Caco-2 (cell line): ENCODE measurements at regions not wholly inside any gene's neighbourhood (a gene's known extent, or its start where the extent isn't known, plus 50 kb on each side); places are given as distances from the start of the nearest gene placed in this dataset.
"Not testable (repeated sequence)": the region's sequence is repeated elsewhere in the genome, so short reads cannot be mapped to it uniquely, and the experiment has no call there.

Experiments
- BruUV-seq: library from RNA; stranded (reverse); fragments of 400-500 nt; replicated peaks from 2 replicates; lab custom pipeline; 2021; lab: Mats Ljungman, UMichigan
- CTCF ChIA-PET: fragments of 300-600 bp; sonication (Branson Sonifier 250); formaldehyde crosslinking; loops from one replicate; lab custom pipeline; 2022; ENCODE audit warnings: antibody characterized with exemption; lab: Charles Lee
- POLR2A ChIA-PET: fragments of 300-600 bp; sonication (Branson Sonifier 250); formaldehyde crosslinking; loops from one replicate; lab custom pipeline; 2022; ENCODE audit warnings: antibody characterized with exemption; lab: Charles Lee
- DNase-seq, 2 experiments: peaks; one replicate each; pipeline versions ENCODE4 v3.0.0 to v3.0.0-alpha.2; 2020 to 2022
- H3K27me3 ChIP-seq: replicated peaks from 2 replicates; pipeline ENCODE4 v1.6.0; 2011; ENCODE audit warnings: low read length; ENCODE audit not compliant: control insufficient read depth, insufficient read depth
- H3K36me3 ChIP-seq: 2 replicates; pipeline ENCODE4 v1.5.1; 2011; ENCODE audit warnings: low read length; ENCODE audit not compliant: control insufficient read depth, insufficient read depth
- H3K4me1 ChIP-seq: fragments of 250-450 bp; sonication (Bioruptor Pico); 2 replicates; pipeline ENCODE4 v1.5.1; 2020; ENCODE audit warnings: mild to moderate bottlenecking
- H3K4me3 ChIP-seq: 2 replicates; pipeline ENCODE4 v1.5.1; 2011; ENCODE audit warnings: low read depth, mild to moderate bottlenecking, control low read depth, low read length
- H3K9me3 ChIP-seq: fragments of 250-450 bp; sonication (Bioruptor Pico); 2 replicates; pipeline ENCODE4 v1.5.1; 2020; ENCODE audit warnings: mild to moderate bottlenecking, moderate library complexity
- H3K27ac Mint-ChIP-seq: one replicate; pipeline ENCODE4 v1.8.0; 2022; ENCODE audit warnings: mixed read lengths; ENCODE audit not compliant: unreplicated experiment
- H3K27me3 Mint-ChIP-seq: one replicate; pipeline ENCODE4 v1.8.0; 2022; ENCODE audit warnings: mixed read lengths; ENCODE audit not compliant: insufficient read depth, unreplicated experiment
- H3K36me3 Mint-ChIP-seq: one replicate; pipeline ENCODE4 v1.8.0; 2022; ENCODE audit warnings: mild to moderate bottlenecking, mixed read lengths; ENCODE audit not compliant: insufficient read depth, unreplicated experiment
- H3K4me1 Mint-ChIP-seq: one replicate; pipeline ENCODE4 v1.8.0; 2022; ENCODE audit warnings: low read depth, mixed read lengths; ENCODE audit not compliant: unreplicated experiment
- H3K4me3 Mint-ChIP-seq: one replicate; pipeline ENCODE4 v1.8.0; 2022; ENCODE audit warnings: mild to moderate bottlenecking, moderate library complexity, mixed read lengths; ENCODE audit not compliant: unreplicated experiment
- H3K9me3 Mint-ChIP-seq: one replicate; pipeline ENCODE4 v1.8.0; 2022; ENCODE audit warnings: mixed read lengths; ENCODE audit not compliant: unreplicated experiment
- intact Hi-C: fragments of 100-400 bp; cut with micrococcal nuclease; formaldehyde crosslinking; loops from one replicate; pipeline ENCODE4 v1.10.0; 2022; ENCODE audit not compliant: unreplicated experiment
- TF ChIP-seq, protein P1 (sequence below), 2 experiments: fragments of 200-600 bp in 1 of 2; IDR thresholded peaks; 1 replicate in 1 of 2; 2 replicates in 1 of 2; pipeline versions ENCODE4 v1.5.1 to v1.8.0; 2011 to 2022; ENCODE audit warnings: antibody characterized with exemption in 1 of 2, control low read depth in 1 of 2, inconsistent platforms in 1 of 2, low read depth in 1 of 2, low read length in 1 of 2, mild to moderate bottlenecking in 1 of 2, moderate library complexity in 1 of 2; ENCODE audit not compliant: insufficient read depth in 1 of 2, severe bottlenecking in 1 of 2, unreplicated experiment in 1 of 2

- Mint-ChIP-seq H3K27me3 (peaks cover 23% of the 10 kb centered on the region), H3K27ac (no peak overlapping the region), H3K9me3 (no peaks in the 10 kb centered on the region), H3K4me1 (no peaks in the 10 kb centered on the region), H3K4me3 (no peak overlapping the region), H3K36me3 (no peaks in the 10 kb centered on the region)
- intact Hi-C loops: no loop called here
- Histone ChIP-seq H3K4me1 (no peaks in the 10 kb centered on the region), H3K9me3 (no peaks in the 10 kb centered on the region), H3K27me3 (no peaks in the 10 kb centered on the region), H3K36me3 (no peaks in the 10 kb centered on the region), H3K4me3 (no peak overlapping the region)
- ChIA-PET CTCF (interaction anchor here (0.6 kb wide), 1 partner anchor 28 kb away, joined by 12 read pairs; no protein-coding TSS in a partner anchor), POLR2A (no interaction called here)
- no TSS peak for BruUV-seq
- no peak for DNase-seq
- TF ChIP-seq, protein P1, sequence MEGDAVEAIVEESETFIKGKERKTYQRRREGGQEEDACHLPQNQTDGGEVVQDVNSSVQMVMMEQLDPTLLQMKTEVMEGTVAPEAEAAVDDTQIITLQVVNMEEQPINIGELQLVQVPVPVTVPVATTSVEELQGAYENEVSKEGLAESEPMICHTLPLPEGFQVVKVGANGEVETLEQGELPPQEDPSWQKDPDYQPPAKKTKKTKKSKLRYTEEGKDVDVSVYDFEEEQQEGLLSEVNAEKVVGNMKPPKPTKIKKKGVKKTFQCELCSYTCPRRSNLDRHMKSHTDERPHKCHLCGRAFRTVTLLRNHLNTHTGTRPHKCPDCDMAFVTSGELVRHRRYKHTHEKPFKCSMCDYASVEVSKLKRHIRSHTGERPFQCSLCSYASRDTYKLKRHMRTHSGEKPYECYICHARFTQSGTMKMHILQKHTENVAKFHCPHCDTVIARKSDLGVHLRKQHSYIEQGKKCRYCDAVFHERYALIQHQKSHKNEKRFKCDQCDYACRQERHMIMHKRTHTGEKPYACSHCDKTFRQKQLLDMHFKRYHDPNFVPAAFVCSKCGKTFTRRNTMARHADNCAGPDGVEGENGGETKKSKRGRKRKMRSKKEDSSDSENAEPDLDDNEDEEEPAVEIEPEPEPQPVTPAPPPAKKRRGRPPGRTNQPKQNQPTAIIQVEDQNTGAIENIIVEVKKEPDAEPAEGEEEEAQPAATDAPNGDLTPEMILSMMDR (IDR thresholded peaks at IDR 0.05; ENCODE audit: insufficient read depth in 1 of 2, low read depth in 1 of 2, low read length in 1 of 2, severe bottlenecking in 1 of 2, unreplicated experiment in 1 of 2): no peak
Measured at GRCh38 chr18:35842536-35842935, 129.9 kb upstream of the RMP24 start.

- H3K4me1 Mint-ChIP-seq, CTCF ChIA-PET, POLR2A ChIA-PET, intact Hi-C loops, H3K4me1 ChIP-seq, H3K27me3 ChIP-seq, H3K9me3 ChIP-seq, H3K36me3 ChIP-seq, H3K27ac Mint-ChIP-seq, H3K4me3 ChIP-seq, H3K4me3 Mint-ChIP-seq, DNase-seq, H3K36me3 Mint-ChIP-seq, H3K9me3 Mint-ChIP-seq, BruUV-seq: not testable (repeated sequence)
- peaks cover 19% of the 10 kb centered on the region for H3K27me3 Mint-ChIP-seq
Measured at GRCh38 chr18:35848321-35848720, 124.2 kb upstream of the RMP24 start.

DNA sequence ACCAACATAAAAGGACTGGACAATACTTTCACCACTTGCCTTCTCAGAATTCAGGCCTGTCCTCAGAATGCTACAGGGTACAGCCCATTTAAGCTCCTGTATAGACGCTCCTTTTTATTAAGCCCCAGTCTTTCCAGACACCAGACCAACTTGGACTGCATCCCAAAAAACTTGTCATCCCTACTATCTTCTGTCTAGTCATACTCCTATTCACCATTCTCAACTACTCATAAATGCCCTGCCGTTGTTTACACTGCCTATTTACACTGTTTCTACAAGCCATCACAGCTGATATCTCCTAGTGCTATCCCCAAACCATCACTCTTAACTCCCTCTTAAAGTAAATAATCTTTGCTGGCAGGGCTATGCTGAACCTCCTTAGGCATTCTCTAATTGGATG is 123.2 kb upstream of the RMP24 start:
- H3K4me3 ChIP-seq, H3K4me3 Mint-ChIP-seq, CTCF ChIA-PET, H3K36me3 Mint-ChIP-seq, H3K9me3 Mint-ChIP-seq, H3K4me1 Mint-ChIP-seq, POLR2A ChIA-PET, DNase-seq, H3K27me3 ChIP-seq, H3K4me1 ChIP-seq, intact Hi-C loops, H3K9me3 ChIP-seq, BruUV-seq, H3K27ac Mint-ChIP-seq, H3K36me3 ChIP-seq: not testable (repeated sequence)
- H3K27me3 Mint-ChIP-seq: peaks cover 19% of the 10 kb centered on the region

GRCh38 chr18:35851286-35851970 is 121.1 kb upstream of the RMP24 start:
- ChIA-PET POLR2A (no interaction called here), CTCF (no interaction called here)
- H3K4me3 ChIP-seq: no peak overlapping the region
- H3K9me3 ChIP-seq: no peaks in the 10 kb centered on the region
- H3K4me1 ChIP-seq: no peaks in the 10 kb centered on the region
- Mint-ChIP-seq H3K4me1 (no peaks in the 10 kb centered on the region), H3K4me3 (no peak overlapping the region), H3K27ac (no peak overlapping the region), H3K9me3 (no peaks in the 10 kb centered on the region), H3K36me3 (no peaks in the 10 kb centered on the region), H3K27me3 (peaks cover 9% of the 10 kb centered on the region)
- TF ChIP-seq, protein P1 (IDR thresholded peaks at IDR 0.05; ENCODE audit: insufficient read depth in 1 of 2, low read depth in 1 of 2, low read length in 1 of 2, severe bottlenecking in 1 of 2, unreplicated experiment in 1 of 2): no peak
- no peak for DNase-seq
- H3K36me3 ChIP-seq: no peaks in the 10 kb centered on the region
- no TSS peak for BruUV-seq
- no peaks in the 10 kb centered on the region for H3K27me3 ChIP-seq
- intact Hi-C loops: no loop called here
